ENCODE measurements at regions not wholly inside any gene's neighbourhood (a gene's known extent, or its start where the extent isn't known, plus 50 kb on each side); places are given as distances from the start of the nearest gene placed in this dataset.

DNA sequence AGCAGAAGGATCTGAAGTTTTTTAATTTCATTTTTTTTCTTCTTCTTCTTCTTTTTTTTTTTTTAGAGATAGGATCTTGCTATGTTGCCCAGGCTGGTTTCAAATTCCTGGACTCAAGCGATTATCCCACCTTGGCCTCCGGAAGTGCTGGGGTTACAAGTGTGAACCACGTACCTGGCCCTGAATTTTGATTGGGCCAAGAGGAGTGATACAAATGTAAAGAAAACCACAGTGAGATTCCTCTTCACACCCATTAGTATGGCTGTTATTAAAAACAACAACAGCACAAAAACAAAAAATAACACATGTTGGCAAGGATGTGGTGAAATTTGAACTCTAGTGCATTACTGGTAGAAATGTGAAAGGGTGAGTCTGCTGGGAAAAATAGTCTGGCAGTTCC lies 79.1 kb downstream of the KLF4 start:
- Histone ChIP-seq H3K27ac (ENCODE audit: low read depth, low read length, poor library complexity, severe bottlenecking) (no peak overlapping the region), H3K4me1 (ENCODE audit: insufficient read depth, low read length, poor library complexity, severe bottlenecking) (no peaks in the 10 kb centered on the region), H3K4me3 (ENCODE audit: low read depth, low read length, poor library complexity, severe bottlenecking) (no peak overlapping the region), H3K9me3 (ENCODE audit: low read depth, low read length, poor library complexity, severe bottlenecking) (no peaks in the 10 kb centered on the region), H3K36me3 (ENCODE audit: insufficient read depth, low read length, poor library complexity, severe bottlenecking) (no peaks in the 10 kb centered on the region), H3K27me3 (replicated peaks; ENCODE audit: insufficient read depth, low read depth, low read length, poor library complexity) (no peaks in the 10 kb centered on the region)
- no peak for DNase-seq (ENCODE audit: low spot score)
- BruUV-seq (replicated peaks): no TSS peak
- ChIA-PET POLR2A (ENCODE audit: low non-redundant PET) (no interaction called here), CTCF (no interaction called here)
- intact Hi-C loops (cut with micrococcal nuclease; ENCODE audit: unreplicated experiment): no loop called here
- TF ChIP-seq EZH2 (IDR thresholded peaks at IDR 0.05; ENCODE audit: borderline replicate concordance, low read depth, low read length, poor library complexity, severe bottlenecking): no peak
- TF ChIP-seq, protein P1, sequence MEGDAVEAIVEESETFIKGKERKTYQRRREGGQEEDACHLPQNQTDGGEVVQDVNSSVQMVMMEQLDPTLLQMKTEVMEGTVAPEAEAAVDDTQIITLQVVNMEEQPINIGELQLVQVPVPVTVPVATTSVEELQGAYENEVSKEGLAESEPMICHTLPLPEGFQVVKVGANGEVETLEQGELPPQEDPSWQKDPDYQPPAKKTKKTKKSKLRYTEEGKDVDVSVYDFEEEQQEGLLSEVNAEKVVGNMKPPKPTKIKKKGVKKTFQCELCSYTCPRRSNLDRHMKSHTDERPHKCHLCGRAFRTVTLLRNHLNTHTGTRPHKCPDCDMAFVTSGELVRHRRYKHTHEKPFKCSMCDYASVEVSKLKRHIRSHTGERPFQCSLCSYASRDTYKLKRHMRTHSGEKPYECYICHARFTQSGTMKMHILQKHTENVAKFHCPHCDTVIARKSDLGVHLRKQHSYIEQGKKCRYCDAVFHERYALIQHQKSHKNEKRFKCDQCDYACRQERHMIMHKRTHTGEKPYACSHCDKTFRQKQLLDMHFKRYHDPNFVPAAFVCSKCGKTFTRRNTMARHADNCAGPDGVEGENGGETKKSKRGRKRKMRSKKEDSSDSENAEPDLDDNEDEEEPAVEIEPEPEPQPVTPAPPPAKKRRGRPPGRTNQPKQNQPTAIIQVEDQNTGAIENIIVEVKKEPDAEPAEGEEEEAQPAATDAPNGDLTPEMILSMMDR (conservative IDR thresholded peaks at IDR 0.05; ENCODE audit: low read depth, low read length): no peak

DNA sequence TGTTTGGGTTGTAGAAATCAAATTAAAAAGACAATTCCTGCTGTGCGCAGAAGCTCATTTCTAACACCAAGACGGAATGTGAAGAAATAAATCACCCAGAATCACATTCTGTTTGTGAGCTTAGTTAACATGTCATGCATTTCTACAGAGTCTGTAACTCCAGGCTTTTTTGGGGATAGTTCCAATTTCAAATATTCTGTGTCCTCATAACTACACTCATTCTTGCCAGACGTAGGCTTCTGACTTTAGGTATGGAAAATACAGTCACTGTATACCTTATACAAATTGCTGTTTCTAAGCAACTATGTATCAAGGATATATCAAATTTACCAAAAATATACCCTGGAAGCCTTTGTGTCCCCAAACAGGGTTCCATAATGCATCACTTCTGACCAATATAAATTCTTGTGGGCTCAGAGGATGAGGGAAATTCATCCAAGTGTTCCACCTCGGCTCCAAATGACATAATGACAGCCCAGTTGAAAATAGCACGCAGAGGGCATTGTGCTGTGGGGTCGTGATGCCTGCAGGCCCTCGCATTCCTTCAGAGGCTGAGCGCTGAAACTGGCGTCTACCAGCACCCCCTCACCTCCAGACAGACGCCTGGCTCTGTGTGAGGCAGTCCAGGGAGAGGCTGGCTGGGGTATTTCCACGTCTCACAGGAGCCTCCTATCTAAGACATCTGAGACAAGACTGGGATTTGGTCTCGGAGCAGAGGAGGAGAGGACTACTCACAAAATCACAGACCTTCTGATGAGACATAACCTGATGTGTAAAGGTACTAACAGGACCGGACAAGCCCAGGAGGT lies 79.8 kb downstream of the KLF4 start:
- Histone ChIP-seq H3K4me1 (ENCODE audit: insufficient read depth, low read length, poor library complexity, severe bottlenecking) (no peaks in the 10 kb centered on the region), H3K27ac (ENCODE audit: low read depth, low read length, poor library complexity, severe bottlenecking) (no peak overlapping the region), H3K9me3 (ENCODE audit: low read depth, low read length, poor library complexity, severe bottlenecking) (no peaks in the 10 kb centered on the region), H3K4me3 (ENCODE audit: low read depth, low read length, poor library complexity, severe bottlenecking) (no peak overlapping the region), H3K27me3 (replicated peaks; ENCODE audit: insufficient read depth, low read depth, low read length, poor library complexity) (no peaks in the 10 kb centered on the region), H3K36me3 (ENCODE audit: insufficient read depth, low read length, poor library complexity, severe bottlenecking) (no peaks in the 10 kb centered on the region)
- BruUV-seq (replicated peaks): no TSS peak
- no peak for TF ChIP-seq EZH2 (IDR thresholded peaks at IDR 0.05; ENCODE audit: borderline replicate concordance, low read depth, low read length, poor library complexity, severe bottlenecking)
- TF ChIP-seq, protein P1 (conservative IDR thresholded peaks at IDR 0.05; ENCODE audit: low read depth, low read length): no peak
- no peak for DNase-seq (ENCODE audit: low spot score)
- ChIA-PET CTCF (no interaction called here), POLR2A (ENCODE audit: low non-redundant PET) (no interaction called here)
- intact Hi-C loops (cut with micrococcal nuclease; ENCODE audit: unreplicated experiment): no loop called here

DNA sequence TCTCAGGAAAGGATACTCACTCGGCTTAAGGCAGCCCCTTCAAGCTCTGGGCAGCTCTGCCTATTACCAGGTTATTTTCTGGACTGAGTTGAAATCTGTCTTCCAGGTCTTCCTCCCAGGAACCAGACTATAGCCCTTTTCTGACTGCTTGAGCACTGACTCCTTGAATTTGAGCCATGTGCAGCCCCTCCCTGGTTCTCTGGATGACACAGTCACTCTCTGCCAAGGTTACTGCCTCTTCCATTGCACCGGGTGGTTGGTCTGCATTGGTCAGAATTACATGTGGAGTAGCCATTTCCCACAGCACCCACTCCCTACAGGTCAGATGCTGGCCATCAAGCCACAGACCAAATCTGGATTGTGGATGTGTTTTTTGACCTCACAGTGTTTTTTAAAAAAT lies 81.9 kb downstream of the KLF4 start:
- CTCF ChIA-PET: no interaction called here
- POLR2A ChIA-PET (ENCODE audit: low non-redundant PET): no interaction called here
- Histone ChIP-seq H3K36me3 (ENCODE audit: insufficient read depth, low read length, poor library complexity, severe bottlenecking) (no peaks in the 10 kb centered on the region), H3K4me3 (ENCODE audit: low read depth, low read length, poor library complexity, severe bottlenecking) (no peak overlapping the region), H3K27me3 (replicated peaks; ENCODE audit: insufficient read depth, low read depth, low read length, poor library complexity) (no peaks in the 10 kb centered on the region), H3K9me3 (ENCODE audit: low read depth, low read length, poor library complexity, severe bottlenecking) (no peaks in the 10 kb centered on the region), H3K27ac (ENCODE audit: low read depth, low read length, poor library complexity, severe bottlenecking) (no peak overlapping the region), H3K4me1 (ENCODE audit: insufficient read depth, low read length, poor library complexity, severe bottlenecking) (no peaks in the 10 kb centered on the region)
- DNase-seq (ENCODE audit: low spot score): no peak
- intact Hi-C loops (cut with micrococcal nuclease; ENCODE audit: unreplicated experiment): no loop called here
- BruUV-seq (replicated peaks): no TSS peak
- TF ChIP-seq EZH2 (IDR thresholded peaks at IDR 0.05; ENCODE audit: borderline replicate concordance, low read depth, low read length, poor library complexity, severe bottlenecking): no peak
- TF ChIP-seq, protein P1 (conservative IDR thresholded peaks at IDR 0.05; ENCODE audit: low read depth, low read length): no peak
